ENCODE measurements at regions not wholly inside any gene's neighbourhood (a gene's known extent, or its start where the extent isn't known, plus 50 kb on each side); places are given as distances from the start of the nearest gene placed in this dataset.
"Not testable (repeated sequence)": the region's sequence is repeated elsewhere in the genome, so short reads cannot be mapped to it uniquely, and the experiment has no call there.

- H3K4me1 Mint-ChIP-seq, H3K9me3 Mint-ChIP-seq, H3K36me3 Mint-ChIP-seq, H3K4me3 Mint-ChIP-seq, H3K27me3 Mint-ChIP-seq, H3K27ac Mint-ChIP-seq: not testable (repeated sequence)
Observed at GRCh38 chr9:43089337-43089736, 905.9 kb downstream of the SPATA31A6 start.

DNA sequence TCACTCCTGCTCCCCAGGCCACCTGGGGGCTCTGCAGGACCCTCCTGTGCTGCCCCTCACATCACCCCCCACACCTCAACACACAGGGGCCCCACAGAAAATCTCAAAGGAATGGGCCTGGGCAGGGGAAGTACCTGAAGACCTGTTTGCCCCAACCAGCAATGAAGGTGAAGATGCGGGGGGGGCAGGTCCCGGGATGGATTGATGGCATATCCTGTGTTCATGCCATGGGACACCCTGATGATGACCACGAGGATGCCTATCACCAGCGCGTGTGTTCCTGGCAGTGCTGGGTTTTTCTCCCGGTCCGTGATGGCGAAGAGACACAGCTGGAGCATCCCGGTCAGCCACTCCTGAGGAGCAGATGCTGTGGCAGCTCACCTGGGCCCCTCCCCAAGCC, 926.9 kb downstream of the SPATA31A6 start:
- H3K4me3 Mint-ChIP-seq, H3K27ac Mint-ChIP-seq, H3K9me3 Mint-ChIP-seq, H3K27me3 Mint-ChIP-seq, H3K36me3 Mint-ChIP-seq, H3K4me1 Mint-ChIP-seq: not testable (repeated sequence)

- H3K27ac Mint-ChIP-seq, H3K9me3 Mint-ChIP-seq, H3K4me1 Mint-ChIP-seq, H3K4me3 Mint-ChIP-seq, H3K27me3 Mint-ChIP-seq, H3K36me3 Mint-ChIP-seq: not testable (repeated sequence)
Observed at GRCh38 chr9:43112846-43113245, 929.4 kb downstream of the SPATA31A6 start.

DNA sequence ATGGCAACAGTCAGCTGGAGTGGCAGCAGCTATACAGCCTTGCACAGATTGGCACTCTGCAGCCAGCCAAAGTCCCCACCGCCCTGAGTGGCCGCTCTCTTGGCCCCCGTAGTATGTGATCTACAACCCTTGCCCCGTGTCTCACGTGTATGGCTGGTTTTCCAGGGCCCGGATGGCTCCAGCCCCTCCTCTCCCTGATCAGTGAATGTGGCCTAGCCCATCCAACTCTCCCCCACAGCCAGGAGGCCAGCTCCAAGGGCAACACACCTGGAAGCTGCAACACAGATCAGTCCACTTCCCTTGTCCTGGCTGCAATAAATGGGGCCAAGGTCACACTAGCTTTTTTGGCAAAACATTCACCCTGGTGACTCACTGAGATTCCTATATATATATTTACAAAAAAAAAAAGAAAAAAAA, 932.4 kb downstream of the SPATA31A6 start:
- H3K9me3 Mint-ChIP-seq, H3K4me1 Mint-ChIP-seq, H3K27me3 Mint-ChIP-seq, H3K36me3 Mint-ChIP-seq, H3K4me3 Mint-ChIP-seq, H3K27ac Mint-ChIP-seq: not testable (repeated sequence)

- not testable (repeated sequence) for H3K4me1 Mint-ChIP-seq, H3K27ac Mint-ChIP-seq, H3K27me3 Mint-ChIP-seq, H3K36me3 Mint-ChIP-seq, H3K9me3 Mint-ChIP-seq, H3K4me3 Mint-ChIP-seq
Observed at GRCh38 chr9:43118088-43118865, 934.8 kb downstream of the SPATA31A6 start.

DNA sequence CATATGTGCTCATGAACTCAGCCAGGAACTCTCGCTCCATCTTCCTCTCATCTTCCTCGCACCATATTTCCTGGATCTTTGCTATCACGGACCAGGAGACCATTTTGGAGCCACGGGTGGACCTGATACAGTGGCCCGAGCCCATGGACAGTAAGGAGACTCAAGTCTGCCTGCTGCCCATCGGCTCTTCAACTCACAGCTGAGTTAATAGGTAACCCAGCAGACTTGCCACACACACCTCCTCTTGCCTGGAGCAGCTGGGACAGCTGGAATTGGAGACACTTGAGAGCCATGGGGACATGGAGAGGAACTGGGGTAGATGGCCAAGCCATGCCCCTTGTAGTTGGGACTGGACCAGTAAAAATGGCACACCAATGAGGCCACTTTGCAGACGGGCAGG, 936.1 kb downstream of the SPATA31A6 start:
- not testable (repeated sequence) for H3K9me3 Mint-ChIP-seq, H3K4me1 Mint-ChIP-seq, H3K27ac Mint-ChIP-seq, H3K4me3 Mint-ChIP-seq, H3K27me3 Mint-ChIP-seq, H3K36me3 Mint-ChIP-seq

GRCh38 chr9:43119978-43120377, 936.5 kb downstream of the SPATA31A6 start:
- H3K4me3 Mint-ChIP-seq, H3K36me3 Mint-ChIP-seq, H3K9me3 Mint-ChIP-seq, H3K27ac Mint-ChIP-seq, H3K27me3 Mint-ChIP-seq, H3K4me1 Mint-ChIP-seq: not testable (repeated sequence)

GRCh38 chr9:43125894-43126293, 942.4 kb downstream of the SPATA31A6 start:
- not testable (repeated sequence) for H3K36me3 Mint-ChIP-seq, H3K27ac Mint-ChIP-seq, H3K9me3 Mint-ChIP-seq, H3K4me1 Mint-ChIP-seq, H3K27me3 Mint-ChIP-seq, H3K4me3 Mint-ChIP-seq

DNA sequence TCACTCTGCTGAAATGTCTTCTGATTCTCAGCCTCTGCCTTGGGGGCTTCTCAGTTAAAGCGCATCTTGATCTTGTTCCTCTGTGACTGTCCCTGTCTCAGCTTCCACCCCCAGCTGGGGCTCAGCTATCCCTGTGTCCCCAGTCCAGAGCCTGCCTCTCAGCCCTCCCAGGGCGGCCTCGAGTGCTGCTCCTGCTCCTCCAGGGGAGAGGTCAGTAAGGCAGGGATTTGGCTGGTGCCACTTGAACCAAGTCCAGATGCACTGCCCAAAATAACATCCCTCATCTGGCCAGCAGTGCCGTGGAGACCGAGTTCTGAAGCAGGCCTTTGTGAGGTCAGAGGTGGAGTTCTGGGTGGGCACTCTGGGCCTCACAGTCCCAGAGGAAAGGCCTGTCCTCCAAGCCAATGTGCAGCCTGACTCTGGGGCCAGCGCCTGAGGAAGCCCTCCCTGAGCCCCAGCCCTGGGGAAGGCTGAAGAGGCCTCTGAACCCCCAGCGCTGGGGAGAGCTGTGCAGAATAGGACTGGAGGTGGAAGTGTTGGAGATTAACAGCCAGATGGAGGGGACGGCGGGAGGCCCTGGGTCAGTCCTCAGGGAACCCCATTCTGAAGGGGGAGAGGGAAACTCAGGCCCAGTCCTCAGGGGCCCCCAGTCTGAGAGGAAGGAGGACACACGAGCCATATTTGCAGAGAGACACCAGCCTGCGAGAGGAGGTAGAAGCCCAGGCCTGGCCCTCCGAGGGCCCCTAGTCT, 943.7 kb downstream of the SPATA31A6 start:
- not testable (repeated sequence) for H3K27ac Mint-ChIP-seq, H3K27me3 Mint-ChIP-seq, H3K36me3 Mint-ChIP-seq, H3K4me3 Mint-ChIP-seq, H3K4me1 Mint-ChIP-seq, H3K9me3 Mint-ChIP-seq

DNA sequence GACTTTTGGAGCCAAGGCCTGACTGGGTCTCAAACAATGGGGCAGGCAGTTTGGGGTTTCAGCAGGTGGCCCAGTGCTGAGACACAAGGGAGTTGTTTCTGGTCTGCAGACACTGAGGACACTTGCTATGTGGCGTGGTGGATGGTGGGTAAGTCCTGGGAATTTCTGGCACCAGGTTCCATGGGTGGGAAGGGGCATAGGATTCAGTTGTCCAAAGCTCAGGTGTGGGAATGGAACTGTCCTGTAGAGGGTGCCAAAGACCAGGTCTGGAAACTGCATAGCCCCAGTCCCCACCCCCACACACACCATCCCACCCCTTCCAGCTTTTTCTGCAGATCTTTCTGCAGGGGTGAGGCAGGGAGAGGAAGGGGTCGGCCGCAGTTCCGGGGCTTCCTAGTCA, 944.5 kb downstream of the SPATA31A6 start:
- not testable (repeated sequence) for H3K27ac Mint-ChIP-seq, H3K27me3 Mint-ChIP-seq, H3K4me3 Mint-ChIP-seq, H3K4me1 Mint-ChIP-seq, H3K9me3 Mint-ChIP-seq, H3K36me3 Mint-ChIP-seq

DNA sequence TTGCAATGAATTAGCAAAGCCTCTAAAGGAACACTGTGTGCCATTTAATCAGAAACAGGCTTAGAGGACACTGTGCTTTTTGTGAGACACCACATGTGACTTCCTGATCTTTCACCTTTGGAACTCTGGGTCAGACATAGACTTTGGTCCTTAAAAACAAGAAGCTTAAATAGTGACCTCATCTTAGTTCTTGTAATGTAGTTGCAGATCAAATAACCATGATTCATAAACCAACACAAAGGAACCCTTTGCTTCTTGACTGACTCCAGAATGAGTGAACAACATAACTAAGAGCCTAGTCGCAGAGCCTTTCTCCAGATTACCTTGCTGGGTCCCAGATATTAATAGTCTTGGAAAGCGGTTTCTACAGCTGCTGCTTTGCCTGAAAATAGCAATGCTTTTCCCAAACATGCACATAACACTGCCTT, 947.3 kb downstream of the SPATA31A6 start:
- not testable (repeated sequence) for H3K36me3 Mint-ChIP-seq, H3K27me3 Mint-ChIP-seq, H3K4me3 Mint-ChIP-seq, H3K4me1 Mint-ChIP-seq, H3K27ac Mint-ChIP-seq, H3K9me3 Mint-ChIP-seq

DNA sequence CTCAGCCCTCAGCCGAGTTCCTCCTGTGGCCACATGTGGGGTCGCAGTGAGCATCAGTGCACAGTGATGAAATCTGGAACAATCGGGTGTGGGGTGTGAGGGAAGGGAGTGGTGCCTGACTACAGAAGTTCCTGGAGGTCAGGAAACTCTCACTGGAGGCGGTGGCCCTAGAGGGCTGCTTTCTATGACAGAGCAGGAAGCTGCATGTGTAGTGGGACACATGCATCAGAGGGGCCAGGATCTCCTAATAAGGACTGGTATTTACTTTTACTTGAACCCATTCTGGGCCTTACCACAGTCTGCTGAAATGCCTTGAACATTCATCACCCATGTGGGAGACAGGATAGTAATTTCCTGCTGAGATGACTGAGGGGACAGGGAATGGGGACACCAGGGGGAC, 952.0 kb downstream of the SPATA31A6 start:
- not testable (repeated sequence) for H3K9me3 Mint-ChIP-seq, H3K4me1 Mint-ChIP-seq, H3K4me3 Mint-ChIP-seq, H3K36me3 Mint-ChIP-seq, H3K27ac Mint-ChIP-seq, H3K27me3 Mint-ChIP-seq

- not testable (repeated sequence) for H3K4me3 Mint-ChIP-seq, H3K9me3 Mint-ChIP-seq, H3K4me1 Mint-ChIP-seq, H3K27ac Mint-ChIP-seq, H3K27me3 Mint-ChIP-seq, H3K36me3 Mint-ChIP-seq
Observed at GRCh38 chr9:43138909-43139308, 955.5 kb downstream of the SPATA31A6 start.

GRCh38 chr9:43139349-43139748, 955.9 kb downstream of the SPATA31A6 start:
- H3K9me3 Mint-ChIP-seq, H3K27ac Mint-ChIP-seq, H3K4me1 Mint-ChIP-seq, H3K27me3 Mint-ChIP-seq, H3K36me3 Mint-ChIP-seq: not testable (repeated sequence)
- peak overlapping the region in 1 of 4 donors; percentile 54 for H3K4me3 Mint-ChIP-seq

DNA sequence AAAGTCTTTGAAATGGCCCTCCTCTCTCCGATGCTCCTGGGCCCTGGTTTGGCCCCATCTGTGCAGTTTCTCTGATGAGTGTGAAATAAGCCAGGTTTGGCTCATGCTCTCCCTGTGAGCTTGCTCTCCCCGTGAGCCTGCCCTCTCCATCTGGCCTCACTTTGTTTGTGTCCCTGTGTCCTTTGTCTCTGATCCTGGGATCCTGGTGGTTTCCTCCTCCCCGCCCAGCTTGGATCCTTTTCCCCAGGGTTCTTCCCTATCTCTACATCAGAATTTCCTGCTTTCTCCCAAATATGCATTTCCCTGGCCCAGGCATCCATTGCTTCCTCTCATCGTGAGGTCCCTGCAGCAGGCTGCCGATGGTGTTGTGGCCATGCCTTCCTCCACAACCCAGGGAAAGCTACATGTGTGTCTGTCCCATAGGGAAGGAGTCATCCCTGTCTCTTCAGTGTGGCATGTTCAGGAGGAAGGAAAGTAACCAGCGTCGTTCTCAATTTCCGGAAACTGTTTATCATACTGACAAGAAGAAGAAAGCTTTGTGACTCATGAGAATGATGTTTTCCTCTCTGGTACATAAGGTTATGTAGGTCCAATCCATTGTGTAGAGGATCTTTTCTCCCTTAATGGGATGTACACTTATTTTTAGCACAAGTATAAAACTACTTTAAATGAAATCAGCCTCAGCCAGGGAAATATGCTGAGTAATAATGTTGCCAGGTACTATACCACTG, 956.6 kb downstream of the SPATA31A6 start:
- not testable (repeated sequence) for H3K27ac Mint-ChIP-seq, H3K4me1 Mint-ChIP-seq, H3K9me3 Mint-ChIP-seq, H3K27me3 Mint-ChIP-seq, H3K4me3 Mint-ChIP-seq, H3K36me3 Mint-ChIP-seq
